Body of pancreas (tissue), 4 donors: ENCODE measurements at regions not wholly inside any gene's neighbourhood (a gene's known extent, or its start where the extent isn't known, plus 50 kb on each side); places are given as distances from the start of the nearest gene placed in this dataset.

ENCODE experiments used
- POLR2A ChIP-seq, 3 donors: fragments of 450-650 bp; IDR thresholded peaks; one replicate each; pipeline ENCODE4 v1.6.1; 2016; ENCODE audit warnings: antibody characterized with exemption in 3 of 3, mild to moderate bottlenecking in 2 of 3
- TF ChIP-seq, protein P1 (sequence below), 7 experiments: fragments of 450-650 bp in 4 of 7; fragments of 200-600 bp in 3 of 7; sonication (generic) in 3 of 7; IDR thresholded peaks; one replicate each; pipeline ENCODE4 v1.5.1; 2016 to 2019; ENCODE audit warnings: antibody characterized with exemption in 7 of 7

DNA sequence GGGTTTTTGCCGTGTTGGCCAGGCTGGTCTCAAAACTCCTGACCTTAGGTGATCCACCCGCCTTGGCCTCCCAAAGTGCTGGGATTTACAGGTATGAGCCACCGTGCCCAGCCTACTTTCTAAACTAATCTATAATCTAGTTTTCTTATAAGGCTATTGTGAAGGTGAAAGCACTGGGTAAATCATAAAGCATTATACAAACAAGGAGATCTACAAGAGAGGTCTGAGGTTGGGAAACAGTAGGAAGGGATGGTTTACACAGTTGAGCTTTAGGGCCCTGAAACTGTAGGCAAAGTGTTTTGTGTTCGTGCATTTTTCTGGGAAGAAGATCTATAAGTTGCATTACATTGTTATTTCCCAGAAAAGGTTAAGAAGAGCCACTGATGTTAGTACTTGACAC is 84.9 kb upstream of the MED13 start:
- TF ChIP-seq POLR2A (IDR thresholded peaks at IDR 0.05), result no peak
- TF ChIP-seq, protein P1, sequence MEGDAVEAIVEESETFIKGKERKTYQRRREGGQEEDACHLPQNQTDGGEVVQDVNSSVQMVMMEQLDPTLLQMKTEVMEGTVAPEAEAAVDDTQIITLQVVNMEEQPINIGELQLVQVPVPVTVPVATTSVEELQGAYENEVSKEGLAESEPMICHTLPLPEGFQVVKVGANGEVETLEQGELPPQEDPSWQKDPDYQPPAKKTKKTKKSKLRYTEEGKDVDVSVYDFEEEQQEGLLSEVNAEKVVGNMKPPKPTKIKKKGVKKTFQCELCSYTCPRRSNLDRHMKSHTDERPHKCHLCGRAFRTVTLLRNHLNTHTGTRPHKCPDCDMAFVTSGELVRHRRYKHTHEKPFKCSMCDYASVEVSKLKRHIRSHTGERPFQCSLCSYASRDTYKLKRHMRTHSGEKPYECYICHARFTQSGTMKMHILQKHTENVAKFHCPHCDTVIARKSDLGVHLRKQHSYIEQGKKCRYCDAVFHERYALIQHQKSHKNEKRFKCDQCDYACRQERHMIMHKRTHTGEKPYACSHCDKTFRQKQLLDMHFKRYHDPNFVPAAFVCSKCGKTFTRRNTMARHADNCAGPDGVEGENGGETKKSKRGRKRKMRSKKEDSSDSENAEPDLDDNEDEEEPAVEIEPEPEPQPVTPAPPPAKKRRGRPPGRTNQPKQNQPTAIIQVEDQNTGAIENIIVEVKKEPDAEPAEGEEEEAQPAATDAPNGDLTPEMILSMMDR (IDR thresholded peaks at IDR 0.05), result no peak
